IMR-90 (cell line): ENCODE measurements at regions not wholly inside any gene's neighbourhood (a gene's known extent, or its start where the extent isn't known, plus 50 kb on each side); places are given as distances from the start of the nearest gene placed in this dataset.

Experiments used
- ATAC-seq: fragments of 200-7000 bp; cut with Tn5 transposase; 2 replicates; pipeline ENCODE4 v1.9.1; 2020; ENCODE audit warnings: low read depth, mild to moderate bottlenecking, moderate library complexity
- BruUV-seq: library from RNA; stranded (reverse); fragments of 400-500 nt; replicated peaks from 2 replicates; lab custom pipeline; 2021; lab: Mats Ljungman, UMichigan
- CTCF ChIA-PET: fragments of 300-600 bp; formaldehyde crosslinking; extraction: SDS; loops from one replicate; lab custom pipeline; 2021; ENCODE audit warnings: antibody characterized with exemption; lab: Yijun Ruan, JAX
- POLR2A ChIA-PET: fragments of 300-600 bp; sonication (Branson Sonifier 250); formaldehyde crosslinking; loops from one replicate; lab custom pipeline; 2022; ENCODE audit warnings: antibody characterized with exemption; ENCODE audit not compliant: unreplicated experiment; lab: Charles Lee
- DNase-seq: peaks from one replicate; pipeline ENCODE4 v3.0.0; 2013
- H2AFZ ChIP-seq: replicated peaks from 2 replicates; pipeline ENCODE3; 2013; ENCODE audit warnings: low read length, mild to moderate bottlenecking; ENCODE audit not compliant: poor library complexity
- H2AK5ac ChIP-seq: 2 replicates; pipeline ENCODE4 v1.6.1; 2013; ENCODE audit warnings: low read depth, low read length, inconsistent platforms
- H2AK9ac ChIP-seq: replicated peaks from 2 replicates; pipeline ENCODE3; 2013; ENCODE audit warnings: mild to moderate bottlenecking, low read depth, low read length, moderate library complexity; ENCODE audit not compliant: poor library complexity
- H2BK120ac ChIP-seq: 2 replicates; pipeline ENCODE4 v1.6.1; 2013; ENCODE audit warnings: low read depth, low read length, inconsistent platforms
- H2BK15ac ChIP-seq: 3 replicates; pipeline ENCODE4 v1.6.1; 2013; ENCODE audit warnings: low read depth, low read length, inconsistent platforms
- H2BK20ac ChIP-seq: 2 replicates; pipeline ENCODE4 v1.6.1; 2013; ENCODE audit warnings: low read depth, mild to moderate bottlenecking, inconsistent platforms, low read length, moderate library complexity
- H2BK5ac ChIP-seq: 2 replicates; pipeline ENCODE4 v1.6.1; 2013; ENCODE audit warnings: mild to moderate bottlenecking, low read depth, low read length, inconsistent platforms; ENCODE audit not compliant: poor library complexity, severe bottlenecking
- H3K14ac ChIP-seq: replicated peaks from 2 replicates; pipeline ENCODE4 v1.6.1; 2013; ENCODE audit warnings: low read depth, low read length, inconsistent platforms
- H3K18ac ChIP-seq: 2 replicates; pipeline ENCODE4 v1.6.1; 2013; ENCODE audit warnings: low read depth, low read length, control low read depth
- H3K23ac ChIP-seq: 2 replicates; pipeline ENCODE4 v1.6.1; 2013; ENCODE audit warnings: low read depth, low read length, inconsistent platforms
- H3K27ac ChIP-seq: 2 replicates; pipeline ENCODE4 v1.5.1; 2013; ENCODE audit warnings: mild to moderate bottlenecking, control low read depth, low read length; ENCODE audit not compliant: insufficient read depth
- H3K27me3 ChIP-seq: 2 replicates; pipeline ENCODE4 v1.6.1; 2013; ENCODE audit warnings: low read length; ENCODE audit not compliant: control insufficient read depth, insufficient read depth
- H3K36me3 ChIP-seq: 2 replicates; pipeline ENCODE4 v1.6.1; 2013; ENCODE audit warnings: low read length, mixed read lengths; ENCODE audit not compliant: control insufficient read depth, insufficient read depth
- H3K4ac ChIP-seq: 2 replicates; pipeline ENCODE4 v1.6.1; 2013; ENCODE audit warnings: low read depth, low read length, inconsistent platforms
- H3K4me1 ChIP-seq: 2 replicates; pipeline ENCODE4 v1.6.1; 2013; ENCODE audit warnings: low read length, mixed read lengths; ENCODE audit not compliant: control insufficient read depth, insufficient read depth
- H3K4me2 ChIP-seq: 2 replicates; pipeline ENCODE4 v1.6.1; 2013; ENCODE audit warnings: low read depth, mild to moderate bottlenecking, control low read depth, low read length, moderate library complexity
- H3K4me3 ChIP-seq: 2 replicates; pipeline ENCODE4 v1.5.1; 2013; ENCODE audit warnings: low read depth, mild to moderate bottlenecking, control low read depth, low read length, moderate library complexity; ENCODE audit not compliant: insufficient read depth
- H3K56ac ChIP-seq: 2 replicates; pipeline ENCODE4 v1.6.1; 2013; ENCODE audit warnings: low read length, inconsistent platforms; ENCODE audit not compliant: insufficient read depth; ENCODE audit errors: extremely low read depth
- H3K79me1 ChIP-seq, 2 experiments: 2 replicates each; pipeline ENCODE4 v1.6.1; 2013; ENCODE audit warnings: low read length in 2 of 2, inconsistent platforms in 1 of 2, low read depth in 1 of 2
- H3K9ac ChIP-seq: 2 replicates; pipeline ENCODE4 v1.6.1; 2013; ENCODE audit warnings: low read depth, low read length, control low read depth
- H3K9me1 ChIP-seq: 2 replicates; pipeline ENCODE4 v1.6.1; 2013; ENCODE audit warnings: low read length, inconsistent platforms; ENCODE audit not compliant: insufficient read depth
- H3K9me3 ChIP-seq: 2 replicates; pipeline ENCODE4 v1.6.1; 2013; ENCODE audit warnings: low read length; ENCODE audit not compliant: control insufficient read depth, insufficient read depth
- H4K20me1 ChIP-seq: 2 replicates; pipeline ENCODE4 v1.6.1; 2013; ENCODE audit warnings: low read length, inconsistent platforms; ENCODE audit not compliant: insufficient read depth
- H4K5ac ChIP-seq: 2 replicates; pipeline ENCODE4 v1.6.1; 2013; ENCODE audit warnings: mild to moderate bottlenecking, low read depth, low read length, control low read depth
- H4K8ac ChIP-seq, 2 experiments: 2 replicates each; pipeline ENCODE4 v1.6.1; 2013; ENCODE audit warnings: low read depth in 2 of 2, low read length in 2 of 2, control low read depth in 1 of 2, inconsistent platforms in 1 of 2
- H4K91ac ChIP-seq: 2 replicates; pipeline ENCODE4 v1.6.1; 2013; ENCODE audit warnings: low read depth, low read length, inconsistent platforms; ENCODE audit not compliant: insufficient read depth
- CEBPB ChIP-seq: IDR thresholded peaks from 2 replicates; pipeline ENCODE4 v1.6.1; 2012; ENCODE audit warnings: low read depth, low read length, improper control_type of control experiment
- NFE2L2 ChIP-seq: fragments of 150-350 bp; IDR thresholded peaks from 2 replicates; pipeline ENCODE4 v1.6.1; 2016; ENCODE audit warnings: low read depth, mild to moderate bottlenecking, low read length
- dilution Hi-C: fragments of 300-500 bp; cut with HindIII; formaldehyde crosslinking; loops from one replicate; pipeline ENCODE4 v1.14.3; 2018; ENCODE audit warnings: low sequenced_read_pairs; ENCODE audit not compliant: unreplicated experiment
- in situ Hi-C: fragments of 300-500 bp; cut with MboI; formaldehyde crosslinking; loops from 3 replicates; pipeline ENCODE4 v1.14.3; 2019; ENCODE audit warnings: low sequenced_read_pairs, inconsistent platforms, mixed read lengths
- intact Hi-C: fragments of 100-400 bp; cut with micrococcal nuclease; formaldehyde crosslinking; loops from 2 replicates; pipeline ENCODE4 v1.10.0; 2022
- TF ChIP-seq, protein P1 (sequence below): conservative IDR thresholded peaks from 2 replicates; pipeline ENCODE4 v1.5.1; 2012; ENCODE audit warnings: mild to moderate bottlenecking, low read depth, low read length, improper control_type of control experiment

DNA sequence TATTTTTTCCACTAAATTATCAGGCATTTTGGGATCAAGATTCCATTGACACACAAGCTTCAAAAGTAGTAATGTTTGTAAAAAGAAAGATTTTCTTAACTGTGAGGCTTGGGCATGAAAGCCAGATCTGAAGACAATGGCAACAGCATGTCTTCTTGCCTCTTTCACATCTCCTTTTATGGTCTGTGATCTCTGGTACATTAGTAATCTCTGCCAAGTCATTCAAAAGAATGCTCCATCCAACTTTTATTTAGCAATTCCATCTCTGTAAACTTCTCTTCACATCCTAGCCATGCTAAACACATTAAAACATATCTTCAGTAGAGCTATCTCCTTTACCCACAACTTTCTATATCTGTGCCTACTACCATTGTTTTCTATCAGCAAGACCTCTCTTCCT, 465.4 kb downstream of the FAT4 start:
- ChIA-PET CTCF (interaction anchor here (0.6 kb wide), 2 partner anchors 467 to 825 kb away, joined by 3 to 4 read pairs; no protein-coding TSS in a partner anchor), POLR2A (no interaction called here)
- H3K14ac ChIP-seq: no peak overlapping the region
- peak overlapping the region; percentile 49; the same call in 1 of the 2 replicates for H2BK120ac ChIP-seq
- H4K5ac ChIP-seq: peak overlapping the region; percentile 34
- no peaks in the 10 kb centered on the region for H3K36me3 ChIP-seq
- no peak overlapping the region for H2AK9ac ChIP-seq
- H2AK5ac ChIP-seq: no peak overlapping the region
- H3K4me2 ChIP-seq: no peak overlapping the region
- H3K23ac ChIP-seq: no peak overlapping the region
- H3K4me3 ChIP-seq: no peak overlapping the region
- H3K27ac ChIP-seq: no peak overlapping the region
- H2BK5ac ChIP-seq: peak overlapping the region; percentile 81
- no peaks in the 10 kb centered on the region for H4K20me1 ChIP-seq
- H4K91ac ChIP-seq: no peak overlapping the region
- TF ChIP-seq CEBPB: 0 out of 2 replicates have a peak, but pooled peaks have one; percentile 7
- TF ChIP-seq, protein P1, sequence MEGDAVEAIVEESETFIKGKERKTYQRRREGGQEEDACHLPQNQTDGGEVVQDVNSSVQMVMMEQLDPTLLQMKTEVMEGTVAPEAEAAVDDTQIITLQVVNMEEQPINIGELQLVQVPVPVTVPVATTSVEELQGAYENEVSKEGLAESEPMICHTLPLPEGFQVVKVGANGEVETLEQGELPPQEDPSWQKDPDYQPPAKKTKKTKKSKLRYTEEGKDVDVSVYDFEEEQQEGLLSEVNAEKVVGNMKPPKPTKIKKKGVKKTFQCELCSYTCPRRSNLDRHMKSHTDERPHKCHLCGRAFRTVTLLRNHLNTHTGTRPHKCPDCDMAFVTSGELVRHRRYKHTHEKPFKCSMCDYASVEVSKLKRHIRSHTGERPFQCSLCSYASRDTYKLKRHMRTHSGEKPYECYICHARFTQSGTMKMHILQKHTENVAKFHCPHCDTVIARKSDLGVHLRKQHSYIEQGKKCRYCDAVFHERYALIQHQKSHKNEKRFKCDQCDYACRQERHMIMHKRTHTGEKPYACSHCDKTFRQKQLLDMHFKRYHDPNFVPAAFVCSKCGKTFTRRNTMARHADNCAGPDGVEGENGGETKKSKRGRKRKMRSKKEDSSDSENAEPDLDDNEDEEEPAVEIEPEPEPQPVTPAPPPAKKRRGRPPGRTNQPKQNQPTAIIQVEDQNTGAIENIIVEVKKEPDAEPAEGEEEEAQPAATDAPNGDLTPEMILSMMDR: no peak
- no peak for TF ChIP-seq NFE2L2
- peak overlapping the region; percentile 67 for H3K18ac ChIP-seq
- peak; percentile 75 for ATAC-seq
- no peaks in the 10 kb centered on the region for H3K4me1 ChIP-seq
- intact Hi-C loops: no loop called here
- H4K8ac ChIP-seq: peak overlapping the region; percentile 66 to 75; a peak in 3 of 4 replicates
- H2BK20ac ChIP-seq: 0 out of 2 replicates have a peak overlapping the region, but pooled peaks have one; percentile 2
- peaks cover 7% of the 10 kb centered on the region for H3K9me3 ChIP-seq
- DNase-seq: peak; percentile 57
- peak overlapping the region; percentile 1; the same call in 1 of the 2 replicates for H3K4ac ChIP-seq
- H2AFZ ChIP-seq: no peak overlapping the region
- no peak overlapping the region for H3K9ac ChIP-seq
- no peaks in the 10 kb centered on the region for H3K27me3 ChIP-seq
- no peaks in the 10 kb centered on the region for H3K9me1 ChIP-seq
- H3K56ac ChIP-seq: no peak overlapping the region
- no peaks in the 10 kb centered on the region for H3K79me1 ChIP-seq
- no TSS peak for BruUV-seq
- in situ Hi-C loops: no loop called here
- no peak overlapping the region for H2BK15ac ChIP-seq
- dilution Hi-C loops: no loop called here
